Stimulated activated CD4-positive, alpha-beta T cell treated with anti-CD3 and anti-CD28 coated beads, Interleukin-2, amount 100 ng/mL, for 48 hours (primary cell): ENCODE measurements at regions not wholly inside any gene's neighbourhood (a gene's known extent, or its start where the extent isn't known, plus 50 kb on each side); places are given as distances from the start of the nearest gene placed in this dataset.

Source experiments
- DNase-seq, 2 donors: peaks; one replicate each; pipeline ENCODE4 v3.0.0-alpha.2; 2020

DNA sequence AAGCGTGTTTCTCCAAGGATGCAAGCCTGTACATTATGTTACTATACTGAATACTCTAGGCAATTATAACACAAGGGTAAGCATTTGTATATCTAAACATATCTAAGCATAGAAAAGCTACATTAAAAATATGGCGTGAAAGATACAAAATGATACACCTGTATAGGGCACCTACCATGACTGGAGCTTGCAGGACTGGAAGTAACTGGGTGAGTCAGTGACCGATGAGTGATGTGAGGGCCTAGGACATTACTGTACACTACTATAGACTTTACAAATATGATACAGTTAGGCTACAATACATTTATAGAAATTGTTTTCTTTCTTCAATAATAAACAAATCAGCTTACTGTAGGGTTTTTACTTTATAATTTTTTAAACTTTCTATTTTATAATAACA is 1127.2 kb upstream of the LRRN3 start:
- DNase-seq = no peak

DNA sequence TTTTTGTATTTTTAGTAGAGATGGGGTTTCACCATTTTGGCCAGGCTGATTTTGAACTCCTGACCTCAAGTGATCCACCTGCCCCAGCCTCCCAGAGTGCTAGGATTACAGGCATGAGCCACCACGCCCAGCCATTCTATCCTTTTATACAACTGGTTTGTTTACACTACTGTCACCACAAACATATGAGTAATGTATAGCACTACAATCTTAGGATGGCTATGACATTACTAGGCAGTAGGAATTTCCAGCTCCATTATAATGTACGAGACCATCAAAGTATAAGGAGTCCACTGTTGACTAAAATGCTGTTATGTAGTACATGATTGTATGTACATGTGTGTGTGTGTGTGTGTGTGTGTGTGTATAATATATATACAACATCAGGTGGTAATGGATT is 1126.1 kb upstream of the LRRN3 start:
- no peak for DNase-seq

DNA sequence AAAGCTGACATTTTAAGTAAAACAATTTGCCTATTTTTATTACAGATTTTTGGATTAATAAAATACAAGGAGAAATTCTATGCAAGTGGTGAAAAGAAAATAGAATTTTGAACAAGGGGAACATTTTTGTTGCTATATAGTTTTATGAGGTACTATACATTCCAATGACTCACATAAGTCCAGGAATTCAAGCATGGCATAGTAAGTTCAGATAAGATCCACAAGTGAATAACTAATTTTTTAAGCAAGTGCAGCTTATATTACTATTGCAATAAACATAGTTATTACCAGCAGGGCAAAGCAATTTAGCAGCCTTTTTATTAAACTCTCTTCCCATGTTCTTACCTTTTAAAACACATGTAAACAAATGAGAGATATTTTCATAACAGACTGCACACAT is 1123.5 kb upstream of the LRRN3 start:
- no peak for DNase-seq

DNA sequence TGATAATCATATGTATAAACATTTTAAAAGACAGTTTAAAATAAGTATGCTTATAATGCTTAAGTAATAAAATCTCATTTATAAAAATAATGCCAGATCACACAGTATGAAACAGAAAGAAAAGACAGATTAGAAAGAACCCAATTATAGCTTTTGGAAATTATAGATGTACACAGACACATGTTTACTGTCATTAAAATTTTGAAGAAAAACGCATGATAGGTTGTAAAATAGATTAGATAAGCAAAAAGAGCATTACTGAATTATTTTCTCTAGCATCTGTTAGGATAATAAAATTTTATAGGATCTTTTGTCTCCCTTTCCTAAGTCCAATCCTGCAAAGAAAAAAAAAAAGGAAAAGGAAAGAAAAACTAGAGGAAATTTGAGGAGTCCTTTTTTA is 1107.3 kb upstream of the LRRN3 start:
- DNase-seq = no peak

DNA sequence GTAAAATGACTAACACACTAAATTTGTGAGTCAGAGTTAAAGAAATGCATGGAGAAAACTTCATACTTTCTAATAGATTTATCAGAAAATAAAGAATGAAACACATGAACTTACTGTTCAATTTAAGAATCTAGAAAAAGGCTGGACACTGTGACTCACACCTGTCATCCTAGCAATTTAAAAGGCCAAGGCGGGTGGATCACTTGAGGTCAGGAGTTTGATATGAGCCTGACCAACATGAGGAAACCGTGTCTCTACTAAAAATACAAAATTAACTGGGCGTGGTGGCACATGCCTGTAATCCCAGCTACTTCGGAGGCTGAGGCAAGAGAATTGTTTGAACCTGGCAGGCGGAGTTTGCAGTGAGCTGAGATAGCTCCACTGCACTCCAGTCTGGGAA is 1106.2 kb upstream of the LRRN3 start:
- no peak for DNase-seq

DNA sequence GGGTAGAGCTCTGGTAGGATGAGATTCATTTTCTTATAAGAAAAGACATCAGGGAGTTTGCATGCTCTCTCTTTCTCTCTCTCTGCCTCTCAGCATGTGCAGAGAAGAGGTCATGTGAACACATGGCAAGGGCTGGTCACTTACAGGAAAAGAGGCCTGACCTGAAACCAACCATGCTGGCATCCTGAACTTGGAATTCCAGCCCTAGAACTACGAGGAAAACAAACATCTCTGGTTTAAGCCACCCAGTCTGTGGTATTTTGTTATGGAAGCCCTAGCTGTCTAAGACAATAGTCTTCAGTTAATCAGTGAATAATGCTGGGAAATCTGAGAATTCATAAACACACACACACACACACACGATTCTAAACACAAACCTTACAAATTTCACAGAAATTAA is 1104.2 kb upstream of the LRRN3 start:
- DNase-seq = no peak

DNA sequence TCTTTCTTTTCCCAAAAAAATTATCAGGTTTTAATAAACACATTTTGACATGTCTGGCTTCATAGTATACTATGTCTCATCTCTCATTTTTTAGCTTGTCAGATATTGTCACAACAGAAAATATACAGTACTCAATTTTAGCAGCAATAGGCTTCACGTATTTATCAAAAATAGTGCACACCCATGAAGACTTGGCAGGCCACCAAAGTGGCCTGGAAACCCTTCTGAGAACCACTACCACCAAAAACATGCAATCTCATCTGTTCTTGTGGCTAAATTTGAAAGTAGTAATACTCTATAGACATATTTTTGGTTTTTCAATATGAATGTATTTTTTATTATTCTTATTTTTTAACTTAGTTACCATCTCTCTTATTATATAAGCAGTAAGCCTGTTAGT is 1094.5 kb upstream of the LRRN3 start:
- no peak for DNase-seq

DNA sequence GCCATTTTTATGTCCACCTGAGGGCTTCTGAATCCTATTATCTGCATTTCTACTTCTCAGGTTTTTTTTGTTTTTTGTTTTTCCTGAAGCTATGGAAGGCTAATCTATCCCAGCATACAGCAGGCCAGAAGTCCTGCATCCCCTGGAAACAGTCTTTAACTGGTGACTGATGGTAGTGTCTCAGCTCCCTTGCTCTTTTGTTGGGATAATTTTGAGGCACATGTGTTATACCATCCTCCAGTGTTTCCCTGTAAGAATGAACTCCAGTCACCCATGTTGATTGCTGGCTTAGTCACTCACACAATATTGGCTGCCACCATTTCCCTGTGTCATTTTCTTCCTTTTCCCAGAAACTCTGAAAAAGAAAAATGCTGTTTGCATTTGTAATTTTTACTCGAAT is 1094.0 kb upstream of the LRRN3 start:
- no peak for DNase-seq

DNA sequence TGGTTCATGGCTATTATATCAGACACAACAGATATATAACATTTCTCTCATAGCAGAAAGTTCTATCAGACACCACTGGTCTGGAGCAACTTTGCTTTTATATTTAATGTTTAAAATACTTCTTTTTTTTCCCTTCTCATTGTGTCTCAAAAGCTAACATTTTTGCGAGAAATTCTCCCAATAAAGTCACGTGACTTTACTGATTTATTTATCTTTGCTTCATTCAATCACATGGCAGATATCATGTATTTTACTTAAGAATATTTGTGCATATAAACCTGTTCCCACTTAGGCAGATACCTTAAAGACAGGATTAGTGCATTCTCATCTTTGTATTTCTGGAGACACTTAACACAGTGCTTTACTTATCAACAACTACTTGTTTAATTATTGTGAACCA is 1093.1 kb upstream of the LRRN3 start:
- DNase-seq = no peak

DNA sequence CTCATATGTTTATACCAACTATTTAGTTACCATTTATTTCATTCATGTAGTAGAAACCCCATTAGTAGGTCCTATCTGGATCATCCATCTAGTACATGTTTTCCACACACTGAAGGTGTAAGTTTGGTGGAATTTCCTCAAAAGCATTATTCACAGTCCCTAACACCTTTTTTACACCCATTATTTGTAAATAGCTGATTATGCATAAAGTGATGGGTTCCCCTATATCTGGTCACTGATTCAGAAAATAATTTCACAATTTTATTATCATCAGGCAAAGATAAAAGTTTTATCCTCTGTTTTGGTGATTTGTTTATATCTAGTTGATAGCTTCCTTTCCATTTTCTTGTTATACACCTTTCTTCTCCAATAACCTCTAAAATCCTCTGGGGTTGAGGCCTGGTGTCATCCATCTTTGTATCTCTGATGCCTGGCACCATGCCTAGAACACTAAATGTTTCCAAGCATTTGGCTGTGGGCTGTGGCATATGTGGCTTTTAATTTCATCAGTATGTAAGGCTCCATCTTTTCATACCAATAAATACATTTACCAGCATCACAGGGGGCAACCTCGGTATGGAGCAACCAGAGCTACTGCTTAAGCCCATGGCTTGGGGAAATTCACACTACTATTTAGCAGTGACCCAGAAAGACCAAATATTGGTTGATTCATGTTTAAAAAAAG is 1089.5 kb upstream of the LRRN3 start:
- no peak for DNase-seq

DNA sequence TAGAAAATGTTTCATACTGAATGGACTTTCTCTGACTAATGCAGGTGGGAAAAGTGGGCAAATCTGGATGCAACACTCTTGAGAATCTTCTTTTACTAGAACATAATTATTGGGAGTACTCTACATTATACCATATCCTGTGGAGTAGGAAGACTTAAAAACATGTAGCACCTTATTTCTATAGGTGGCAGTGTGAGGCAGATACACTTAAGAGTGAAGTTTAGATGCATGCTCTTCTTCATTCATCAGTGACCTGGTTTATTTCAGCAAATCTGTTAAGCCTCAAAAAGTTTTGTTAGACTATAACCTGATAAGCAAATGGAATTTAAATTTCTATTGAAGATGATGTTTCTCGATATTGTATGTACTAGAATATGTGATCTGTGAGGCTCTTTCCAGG is 1087.1 kb upstream of the LRRN3 start:
- DNase-seq = no peak

DNA sequence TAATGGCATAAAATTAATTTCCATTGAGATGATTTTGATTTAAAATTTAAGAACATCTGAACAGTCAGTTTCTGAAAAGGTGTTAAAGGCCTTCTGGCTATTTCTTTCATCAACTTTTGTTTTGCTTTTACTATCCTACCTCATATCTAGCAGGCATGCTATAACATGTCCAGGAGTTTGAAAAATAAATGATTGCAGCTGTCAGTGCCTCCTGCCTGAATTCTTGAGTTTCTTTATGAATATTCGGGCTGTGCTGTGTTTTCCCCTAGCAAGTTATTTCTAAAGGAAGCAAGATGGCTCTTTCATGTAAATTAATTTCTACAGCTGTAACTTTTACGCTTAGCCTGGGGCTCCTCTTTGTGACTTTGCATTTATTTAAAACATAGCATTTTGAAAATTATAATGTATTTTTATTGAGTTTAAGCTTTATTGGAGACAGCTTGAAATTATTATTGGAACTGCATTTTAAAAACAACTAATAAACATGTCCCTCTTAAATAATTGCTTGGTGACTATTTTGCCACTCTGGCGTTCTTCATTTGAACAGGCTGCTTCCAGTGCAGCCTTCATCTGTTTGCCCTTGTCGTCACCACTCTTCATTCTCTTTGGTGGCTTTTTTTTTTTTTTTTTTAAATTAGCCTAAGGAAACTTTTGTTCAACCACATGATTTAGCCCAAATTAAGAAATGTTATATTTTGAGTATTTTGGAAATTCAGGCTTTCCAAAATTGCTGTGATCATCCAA is 1083.4 kb upstream of the LRRN3 start:
- no peak for DNase-seq

DNA sequence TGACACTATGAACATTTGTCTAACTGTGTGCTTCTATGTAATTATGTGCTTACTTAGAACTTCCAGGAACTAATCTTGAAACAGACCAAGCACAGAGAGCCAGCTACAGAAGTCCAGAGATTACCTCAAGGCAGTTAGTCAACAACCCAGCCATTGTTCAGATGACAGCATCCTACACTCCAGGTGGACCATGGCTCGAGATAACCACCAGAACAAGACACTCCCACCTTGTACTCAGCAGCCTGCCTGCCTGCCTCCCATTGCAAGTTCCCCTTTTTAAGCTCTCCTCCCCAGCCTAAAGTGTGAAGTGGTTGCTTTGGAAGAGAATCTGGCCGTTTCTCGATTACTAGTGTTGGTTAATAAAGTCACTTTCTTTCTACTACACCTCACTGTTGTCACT is 1080.6 kb upstream of the LRRN3 start:
- no peak for DNase-seq

DNA sequence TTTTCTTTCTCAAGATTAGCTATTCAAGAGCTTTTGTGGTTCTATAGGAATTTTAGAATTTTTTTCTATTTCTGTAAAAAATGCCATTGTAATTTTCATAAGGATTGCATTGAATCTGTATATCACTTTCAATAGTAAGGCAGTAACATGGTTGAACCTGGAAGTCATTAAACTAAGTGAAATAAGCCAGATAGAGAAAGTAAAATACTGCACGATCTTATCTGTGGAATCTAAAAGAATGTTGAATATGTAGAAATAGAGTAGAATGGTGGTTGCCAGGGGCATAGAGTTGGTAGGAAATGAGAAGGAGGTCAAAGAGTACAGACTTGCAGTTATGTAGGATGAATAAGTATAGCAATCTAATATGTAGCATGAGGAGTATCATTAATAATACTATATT is 1073.5 kb upstream of the LRRN3 start:
- no peak for DNase-seq

DNA sequence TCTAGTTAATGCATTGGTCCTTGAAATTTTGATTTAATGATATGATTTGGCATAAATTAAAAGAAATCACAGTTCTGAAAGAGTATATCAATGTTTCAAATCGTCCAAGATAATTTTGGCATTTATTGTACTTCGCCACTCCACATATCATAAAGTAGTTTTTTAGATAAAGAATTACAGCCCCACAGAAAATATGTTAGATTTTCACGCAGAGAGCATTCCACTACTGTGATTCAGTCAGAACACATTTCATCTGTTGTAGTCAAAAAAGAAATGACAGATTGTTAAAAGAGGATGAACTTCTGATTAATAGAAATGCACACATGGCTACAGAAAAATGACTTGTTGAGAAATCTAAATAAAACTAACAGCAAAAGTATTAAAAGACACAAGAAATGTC is 1063.5 kb upstream of the LRRN3 start:
- DNase-seq = no peak

DNA sequence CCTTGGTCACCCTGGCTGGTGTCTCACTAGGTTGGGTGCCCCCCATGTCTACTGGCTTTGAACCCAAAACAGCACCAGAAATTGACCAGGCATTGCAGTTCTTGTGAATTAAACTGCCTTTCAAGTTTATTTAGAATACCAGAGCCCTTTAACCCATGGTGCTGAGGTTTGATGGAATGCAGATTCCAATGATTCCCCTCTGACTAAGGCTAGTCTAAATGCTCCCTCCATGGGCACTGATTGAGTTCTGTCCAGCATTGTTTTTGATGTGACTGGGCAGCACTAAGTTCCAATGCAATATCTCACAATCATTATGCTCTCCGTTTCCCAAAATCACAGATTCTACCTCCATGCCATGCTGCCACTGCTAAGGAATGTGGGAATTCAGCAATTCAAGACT is 1047.4 kb upstream of the LRRN3 start:
- no peak for DNase-seq

DNA sequence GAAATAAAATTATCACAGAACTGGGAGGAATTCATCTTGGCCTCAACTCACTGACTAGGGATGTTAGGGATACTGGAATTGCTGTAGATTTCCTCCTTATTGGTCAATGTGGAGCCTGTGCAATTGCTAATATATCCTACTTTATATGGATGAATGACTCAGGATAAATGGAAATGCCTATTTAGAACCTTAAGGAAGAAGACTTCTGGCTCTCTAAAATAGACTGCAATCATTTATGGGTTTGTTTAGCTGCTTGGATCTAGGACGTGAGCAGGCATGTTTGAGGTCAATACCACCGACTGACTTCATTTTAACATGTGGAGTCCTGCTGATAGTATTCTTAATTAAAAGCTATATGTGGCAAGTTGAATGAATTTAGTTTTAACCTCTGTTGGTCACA is 1040.1 kb upstream of the LRRN3 start:
- DNase-seq = no peak

DNA sequence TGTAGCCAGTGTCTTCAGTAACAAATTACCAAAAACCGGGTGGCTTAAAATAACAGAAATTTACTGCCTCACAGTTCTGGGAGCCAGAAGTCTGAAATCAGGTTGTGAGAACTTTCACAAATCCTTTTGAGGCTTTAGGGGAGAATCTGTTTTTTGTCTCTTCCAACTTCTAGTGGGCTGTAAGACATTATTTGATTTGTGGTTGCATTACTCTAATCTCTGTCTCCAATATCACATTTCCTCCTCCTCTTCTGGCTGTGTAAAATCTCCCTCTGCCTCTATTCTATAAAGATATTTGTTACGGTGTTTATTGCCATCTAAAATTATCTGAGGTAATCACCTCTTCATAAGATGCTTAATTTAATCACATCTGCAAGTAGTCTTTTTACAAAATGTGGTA is 1039.6 kb upstream of the LRRN3 start:
- DNase-seq = no peak

DNA sequence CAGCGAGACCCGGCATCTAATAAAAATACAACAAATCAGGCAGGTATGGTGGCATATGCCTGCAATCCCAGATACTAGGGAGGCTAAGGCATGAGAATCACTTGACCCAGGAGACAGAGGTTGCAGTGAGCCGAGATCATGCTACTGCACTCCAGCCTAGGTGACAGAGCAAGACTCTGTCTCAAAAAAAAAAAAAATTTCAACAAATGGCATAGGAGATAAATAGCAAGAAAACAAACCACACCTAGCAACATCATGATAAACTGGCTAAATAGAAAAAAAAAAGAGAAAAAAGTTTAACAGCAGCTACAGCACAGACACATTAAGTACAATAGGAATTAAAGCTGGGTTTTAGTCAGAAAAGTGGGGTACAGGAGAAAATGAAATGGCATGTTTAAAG is 1034.6 kb upstream of the LRRN3 start:
- no peak for DNase-seq

DNA sequence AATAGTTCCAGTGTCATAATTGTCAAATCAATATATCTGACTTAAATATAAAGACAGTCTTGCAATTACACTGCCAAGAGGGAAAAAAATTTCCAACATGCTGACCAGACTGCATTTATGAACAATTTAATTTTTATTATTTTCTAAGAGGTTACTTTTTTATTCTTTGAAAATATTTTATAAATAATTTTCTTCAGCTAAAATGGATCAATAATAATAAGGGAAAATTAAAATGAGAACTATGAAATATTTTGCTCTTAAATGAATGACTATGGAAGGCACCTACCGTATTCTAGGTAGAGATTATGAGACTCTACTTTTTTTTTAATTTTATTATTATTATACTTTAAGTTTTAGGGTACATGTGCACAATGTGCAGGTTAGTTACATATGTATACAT is 1032.5 kb upstream of the LRRN3 start:
- no peak for DNase-seq

DNA sequence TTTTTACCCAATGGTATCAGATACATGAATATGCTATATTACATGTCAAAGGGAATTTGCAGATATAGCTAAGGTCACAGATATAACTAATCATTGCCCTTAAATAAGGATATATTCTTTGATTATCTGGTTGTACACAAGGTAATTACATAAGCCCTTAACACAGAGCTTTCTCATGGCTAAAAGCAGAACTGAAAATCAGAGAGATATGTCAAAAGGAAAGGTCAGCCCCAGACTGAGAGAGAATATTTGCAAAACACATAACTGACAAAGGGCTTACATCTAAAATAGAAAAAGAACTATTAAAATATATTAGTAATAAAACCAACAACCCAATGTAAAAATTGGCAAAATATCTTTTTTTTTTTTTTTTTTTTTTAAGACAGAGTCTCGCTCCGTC is 1029.5 kb upstream of the LRRN3 start:
- no peak for DNase-seq

DNA sequence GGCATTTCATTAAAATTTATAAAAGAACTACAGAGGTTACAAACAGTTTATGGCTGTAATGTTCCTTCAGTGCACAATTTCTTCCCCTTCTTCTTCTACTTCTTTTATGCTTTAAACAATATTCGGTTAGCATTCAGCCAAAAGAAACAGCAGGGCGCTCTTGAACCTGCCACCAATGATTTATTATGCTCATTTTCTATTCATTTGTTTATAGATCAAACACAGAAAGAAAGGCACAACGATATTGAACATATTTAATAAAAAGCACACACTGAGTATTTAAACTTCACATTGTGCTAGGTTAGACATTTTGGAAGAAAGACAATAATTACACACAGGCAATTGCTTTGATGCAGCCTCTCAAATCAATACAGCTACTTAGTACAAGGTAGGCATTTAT is 1025.8 kb upstream of the LRRN3 start:
- no peak for DNase-seq

DNA sequence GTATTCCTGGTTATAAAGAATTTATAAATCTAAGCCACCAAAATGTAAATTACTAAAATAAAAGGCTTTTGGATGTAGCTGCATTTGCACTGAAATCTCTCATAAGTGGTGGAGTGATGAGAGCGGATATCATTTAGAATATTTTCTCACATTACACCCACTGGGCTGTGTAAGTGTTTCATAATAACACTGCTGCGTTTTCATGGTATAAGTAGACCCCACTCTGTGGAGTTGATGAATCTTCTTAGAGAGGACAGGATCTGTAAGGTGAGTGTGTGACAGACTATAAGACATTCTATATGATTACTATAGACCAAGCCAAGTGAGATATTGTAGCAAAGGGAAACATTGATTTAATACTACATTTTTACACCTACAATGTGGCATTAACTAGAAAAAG is 1024.1 kb upstream of the LRRN3 start:
- DNase-seq = no peak

DNA sequence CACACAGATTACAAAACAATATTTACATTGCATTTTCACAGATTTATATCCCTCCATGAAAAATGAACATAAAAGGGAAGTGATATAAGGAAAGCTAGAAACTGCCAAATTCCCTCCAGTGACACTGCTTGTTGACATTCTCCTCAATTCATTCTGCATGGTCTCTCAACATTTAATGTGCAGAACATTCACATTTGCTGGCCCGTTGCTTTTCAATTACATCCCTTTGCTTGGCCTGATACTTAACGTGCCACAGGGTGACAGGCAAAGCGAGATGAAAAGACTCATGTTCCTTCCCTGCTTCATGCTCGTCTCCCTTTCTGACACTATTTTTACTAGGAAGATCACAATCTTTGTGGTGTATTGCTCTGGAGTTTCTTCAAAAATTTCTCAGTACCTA is 1019.7 kb upstream of the LRRN3 start:
- DNase-seq = no peak

DNA sequence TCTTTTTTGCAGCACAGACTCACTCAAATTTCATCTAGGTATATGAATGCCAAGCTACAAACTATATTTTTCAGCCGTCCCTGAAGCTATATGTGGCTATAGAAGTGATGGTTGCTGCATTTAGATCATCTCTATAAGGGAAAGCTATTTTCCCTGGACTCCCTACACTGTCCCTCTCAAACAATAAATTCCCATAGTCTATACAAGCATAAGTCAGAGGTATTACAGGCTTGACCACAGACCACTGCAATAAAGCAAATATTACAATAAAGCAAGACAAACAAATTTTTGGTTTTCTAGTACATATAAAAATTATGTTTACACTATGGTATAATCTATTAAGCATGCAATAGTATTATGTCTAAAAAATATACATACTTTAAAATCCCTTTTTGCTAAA is 1015.5 kb upstream of the LRRN3 start:
- DNase-seq = no peak
